ENCODE measurements at regions not wholly inside any gene's neighbourhood (a gene's known extent, or its start where the extent isn't known, plus 50 kb on each side); places are given as distances from the start of the nearest gene placed in this dataset.
"Not testable (repeated sequence)": the region's sequence is repeated elsewhere in the genome, so short reads cannot be mapped to it uniquely, and the experiment has no call there.

GRCh38 chr6:140001821-140002341 is 627.4 kb upstream of the CITED2 start:
- Histone ChIP-seq H3K4me3 (no peak overlapping the region), H3K36me3 (replicated peaks; ENCODE audit: insufficient read depth, low read depth) (no peaks in the 10 kb centered on the region), H3K9me3 (ENCODE audit: low read depth) (no peaks in the 10 kb centered on the region), H3K4me1 (ENCODE audit: insufficient read depth) (peaks cover 11% of the 10 kb centered on the region), H3K9me2 (replicated peaks; ENCODE audit: insufficient read depth) (no peaks in the 10 kb centered on the region), H3K27ac (peak overlapping the region; percentile 2), H3K27me3 (no peaks in the 10 kb centered on the region), H2AFZ (no peak overlapping the region), H4K20me1 (ENCODE audit: insufficient read depth, poor library complexity, severe bottlenecking) (no peaks in the 10 kb centered on the region), H3K4me2 (no peak overlapping the region), H3K79me2 (no peaks in the 10 kb centered on the region)
- TF ChIP-seq CTCF (IDR thresholded peaks at IDR 0.05; ENCODE audit: poor library complexity) (no peak), EZH2phosphoT487 (IDR thresholded peaks at IDR 0.05; ENCODE audit: low read depth, severe bottlenecking, unreplicated experiment) (no peak), EZH2 (IDR thresholded peaks at IDR 0.05; ENCODE audit: borderline replicate concordance) (no peak)
- no peak for DNase-seq (ENCODE audit: low spot score)
- 56% methylated on average over 5 of the region's 5 CpGs for WGBS (ENCODE audit: low lambda C conversion rate, missing lambda C conversion rate)

GRCh38 chr6:140001005-140001404 is 626.6 kb upstream of the CITED2 start:
- no peak for DNase-seq (ENCODE audit: low spot score)
- H3K36me3 ChIP-seq (replicated peaks; ENCODE audit: insufficient read depth, low read depth) = no peaks in the 10 kb centered on the region
- H3K4me3 ChIP-seq = no peak overlapping the region
- H3K4me1 ChIP-seq (ENCODE audit: insufficient read depth) = peaks cover 11% of the 10 kb centered on the region
- no peaks in the 10 kb centered on the region for H3K9me3 ChIP-seq (ENCODE audit: low read depth)
- 35% methylated on average over 2 of the region's 2 CpGs for WGBS (ENCODE audit: low lambda C conversion rate, missing lambda C conversion rate)
- no peak overlapping the region for H2AFZ ChIP-seq
- TF ChIP-seq EZH2phosphoT487 (IDR thresholded peaks at IDR 0.05; ENCODE audit: low read depth, severe bottlenecking, unreplicated experiment) (no peak), CTCF (IDR thresholded peaks at IDR 0.05; ENCODE audit: poor library complexity) (no peak), EZH2 (IDR thresholded peaks at IDR 0.05; ENCODE audit: borderline replicate concordance) (no peak)
- no peaks in the 10 kb centered on the region for H3K79me2 ChIP-seq
- H4K20me1 ChIP-seq (ENCODE audit: insufficient read depth, poor library complexity, severe bottlenecking) = no peaks in the 10 kb centered on the region
- no peaks in the 10 kb centered on the region for H3K27me3 ChIP-seq
- H3K4me2 ChIP-seq = no peak overlapping the region
- no peaks in the 10 kb centered on the region for H3K9me2 ChIP-seq (replicated peaks; ENCODE audit: insufficient read depth)
- no peak overlapping the region for H3K27ac ChIP-seq

DNA sequence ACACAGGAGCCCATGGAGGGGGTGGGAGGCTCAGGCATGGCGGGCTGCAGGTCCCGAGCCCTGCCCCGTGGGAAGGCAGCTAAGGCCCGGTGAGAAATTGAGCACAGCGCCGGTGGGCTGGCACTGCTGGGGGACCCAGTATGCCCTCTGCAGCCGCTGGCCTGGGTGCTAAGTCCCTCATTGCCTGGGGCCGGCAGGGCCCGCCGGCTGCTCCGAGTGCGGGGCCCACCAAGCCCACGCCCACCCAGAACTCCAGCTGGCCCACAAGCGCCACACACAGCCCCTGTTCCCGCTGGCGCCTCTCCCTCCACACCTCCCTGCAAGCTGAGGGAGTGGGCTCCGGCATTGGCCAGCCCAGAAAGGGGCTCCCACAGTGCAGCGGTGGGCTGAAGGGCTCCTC is 625.2 kb upstream of the CITED2 start:
- 96% methylated on average over 11 of the region's 18 CpGs for WGBS (ENCODE audit: low lambda C conversion rate, missing lambda C conversion rate)
- H4K20me1 ChIP-seq (ENCODE audit: insufficient read depth, poor library complexity, severe bottlenecking); DNase-seq (ENCODE audit: low spot score); H3K4me3 ChIP-seq; H2AFZ ChIP-seq; H3K79me2 ChIP-seq; H3K4me2 ChIP-seq; H3K9me2 ChIP-seq (replicated peaks; ENCODE audit: insufficient read depth); H3K27ac ChIP-seq; H3K36me3 ChIP-seq (replicated peaks; ENCODE audit: insufficient read depth, low read depth); H3K9me3 ChIP-seq (ENCODE audit: low read depth); H3K27me3 ChIP-seq: not testable (repeated sequence)
- H3K4me1 ChIP-seq (ENCODE audit: insufficient read depth) = peaks cover 11% of the 10 kb centered on the region

- not testable (repeated sequence) for H3K4me3 ChIP-seq; H2AFZ ChIP-seq; H4K20me1 ChIP-seq (ENCODE audit: insufficient read depth, poor library complexity, severe bottlenecking); H3K9me2 ChIP-seq (replicated peaks; ENCODE audit: insufficient read depth); H3K27me3 ChIP-seq; H3K4me2 ChIP-seq; H3K27ac ChIP-seq; H3K36me3 ChIP-seq (replicated peaks; ENCODE audit: insufficient read depth, low read depth); DNase-seq (ENCODE audit: low spot score); H3K9me3 ChIP-seq (ENCODE audit: low read depth); H3K79me2 ChIP-seq
- over 99% methylated on average over 11 of the region's 11 CpGs for WGBS (ENCODE audit: low lambda C conversion rate, missing lambda C conversion rate)
- peaks cover 11% of the 10 kb centered on the region for H3K4me1 ChIP-seq (ENCODE audit: insufficient read depth)
Observed at GRCh38 chr6:139998478-139998877, 624.0 kb upstream of the CITED2 start.

All from hepatocyte (in vitro differentiated cells).